ENCODE measurements at regions not wholly inside any gene's neighbourhood (a gene's known extent, or its start where the extent isn't known, plus 50 kb on each side); places are given as distances from the start of the nearest gene placed in this dataset.

DNA sequence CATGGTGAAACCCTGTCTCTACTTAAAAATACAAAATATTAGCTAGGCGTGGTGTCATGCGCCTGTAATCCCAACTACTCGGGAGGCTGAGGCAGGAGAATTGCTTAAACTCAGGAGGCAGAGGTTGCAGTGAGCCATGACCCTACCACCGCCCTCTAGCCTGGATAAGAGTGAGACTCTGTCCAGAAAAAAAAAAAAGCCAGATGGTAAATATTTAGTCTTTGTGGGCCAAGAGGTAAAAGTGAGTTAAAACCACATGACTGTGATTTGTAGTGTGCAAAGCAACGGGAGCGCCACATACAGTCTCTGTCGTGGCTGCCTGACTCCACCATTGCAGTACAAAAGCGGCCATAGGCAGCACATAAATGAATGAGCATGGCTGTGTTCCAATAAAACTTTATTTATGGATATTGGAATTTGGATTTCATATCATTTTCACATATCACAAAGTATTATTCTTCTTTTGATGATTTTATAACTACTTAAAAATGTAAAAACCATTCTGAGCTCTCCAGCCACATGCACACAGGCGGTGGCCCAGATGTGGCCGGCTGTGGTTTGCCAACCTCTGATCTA is 51.8 kb upstream of the CASZ1 start:
- DNase-seq = no peak

GRCh38 chr1:10850026-10850425 is 53.6 kb upstream of the CASZ1 start:
- DNase-seq = no peak

DNA sequence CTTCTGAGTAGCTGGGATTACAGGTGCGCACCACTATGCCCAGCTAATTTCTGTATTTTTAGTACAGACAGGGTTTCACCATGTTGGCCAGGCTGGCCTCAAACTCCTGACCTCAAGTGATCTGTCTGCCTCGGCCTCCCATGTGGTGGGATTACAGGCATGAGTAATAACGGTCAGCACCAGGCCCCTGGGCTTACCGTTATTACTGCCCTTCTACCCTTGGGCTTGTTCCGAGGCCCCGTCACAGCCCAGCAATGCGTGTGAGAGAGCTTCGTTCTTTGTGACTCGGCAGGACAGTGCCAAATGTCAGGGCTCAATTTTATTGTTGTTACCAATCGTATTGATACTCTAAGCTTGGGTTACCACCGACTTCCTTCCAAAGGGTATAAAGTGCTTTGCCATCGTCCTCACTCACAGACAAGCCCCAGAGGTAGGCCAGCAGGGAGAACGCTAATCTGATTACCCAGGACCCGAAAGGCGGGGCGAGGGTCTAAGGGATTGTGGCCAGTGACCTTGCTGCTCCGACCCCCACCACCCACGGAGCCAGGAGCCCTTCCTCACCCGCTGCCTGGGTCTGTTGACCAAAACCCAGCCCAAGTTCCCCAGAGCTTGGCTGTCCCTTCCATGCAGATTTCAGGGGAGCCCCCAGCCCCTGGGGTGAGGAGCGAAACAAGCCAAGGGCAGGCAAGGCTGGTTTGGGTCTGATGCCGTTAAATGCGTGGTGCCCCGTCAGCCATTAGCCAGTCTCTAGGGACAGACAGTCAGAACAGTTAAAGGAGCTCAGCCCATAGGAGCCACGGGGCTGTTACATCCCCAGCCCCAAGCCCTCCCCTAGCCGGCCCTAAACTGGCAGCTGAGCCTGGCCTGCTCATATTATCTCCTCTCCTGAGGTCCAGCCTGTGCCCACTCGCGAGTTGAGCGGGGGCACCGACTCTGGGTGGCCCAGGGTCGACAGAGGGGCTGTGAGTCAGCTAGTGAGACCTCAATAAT is 54.9 kb upstream of the CASZ1 start:
- DNase-seq = no peak

GRCh38 chr1:10852018-10852417 is 55.6 kb upstream of the CASZ1 start:
- no peak for DNase-seq

DNA sequence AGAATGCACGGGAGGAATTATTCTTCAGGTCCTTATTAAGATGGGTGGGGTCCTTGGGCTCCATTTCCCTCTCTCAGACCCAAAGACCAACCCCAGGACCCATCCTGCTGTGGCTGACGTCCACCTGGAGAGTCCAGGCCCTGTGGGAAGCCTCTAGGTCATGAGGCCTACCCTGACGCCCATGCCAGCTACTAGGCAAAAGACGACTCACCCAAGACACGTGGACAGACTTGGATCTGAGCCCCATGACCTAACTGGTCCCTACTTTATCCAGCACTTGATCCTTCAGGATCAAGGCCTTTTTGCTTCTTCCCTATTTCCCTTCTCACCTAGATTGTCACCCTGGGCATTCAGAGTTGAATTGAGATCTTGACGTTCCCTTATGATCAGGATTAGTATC is 56.0 kb upstream of the CASZ1 start:
- no peak for DNase-seq

GRCh38 chr1:10852998-10853520 is 56.6 kb upstream of the CASZ1 start:
- DNase-seq = no peak

DNA sequence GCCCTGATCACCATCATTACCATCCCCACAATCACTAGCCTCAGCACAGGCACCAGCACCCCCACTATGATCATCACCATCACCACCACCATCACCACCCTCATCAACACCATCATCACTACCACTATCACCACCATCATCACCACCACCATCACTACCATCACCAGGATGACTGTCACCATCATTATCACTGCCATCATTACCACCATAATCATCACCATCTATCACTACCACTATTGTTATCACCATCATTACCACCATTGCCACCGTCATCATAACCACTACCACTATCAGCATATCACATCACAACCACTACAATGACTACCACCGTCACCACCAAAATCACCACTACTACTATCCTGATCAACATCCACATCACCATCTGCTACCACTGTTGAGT is 57.3 kb upstream of the CASZ1 start:
- no peak for DNase-seq

DNA sequence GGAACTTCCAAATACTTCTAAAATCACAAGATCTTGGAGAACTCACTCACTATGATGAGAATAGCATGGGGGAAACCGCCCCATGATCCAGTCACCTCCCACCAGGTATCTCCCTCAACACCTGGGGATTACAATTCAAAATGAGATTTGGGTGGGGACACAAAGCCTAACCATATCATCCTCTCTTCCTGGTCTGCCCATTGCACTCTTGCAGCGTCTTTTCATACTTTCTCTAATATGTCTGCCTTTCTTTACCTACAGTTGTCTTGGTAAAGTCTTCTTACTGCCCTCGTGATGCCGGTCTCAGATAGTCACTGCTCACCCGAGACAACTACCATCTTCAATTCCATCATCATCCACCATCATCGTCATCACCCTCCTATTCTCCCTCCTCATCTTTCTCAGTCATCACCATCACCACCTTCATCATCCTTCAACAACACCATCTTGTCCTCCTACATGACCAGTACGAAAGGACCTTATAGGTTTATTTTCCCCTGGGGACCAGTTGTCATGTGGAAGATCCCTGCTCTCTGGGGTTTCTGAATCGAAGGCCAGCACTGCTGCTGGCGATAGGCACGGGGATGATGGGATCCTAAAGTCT is 58.5 kb upstream of the CASZ1 start:
- DNase-seq = no peak

GRCh38 chr1:10856176-10856683 is 59.8 kb upstream of the CASZ1 start:
- DNase-seq = no peak

GRCh38 chr1:10856863-10857598 is 60.6 kb upstream of the CASZ1 start:
- no peak for DNase-seq

DNA sequence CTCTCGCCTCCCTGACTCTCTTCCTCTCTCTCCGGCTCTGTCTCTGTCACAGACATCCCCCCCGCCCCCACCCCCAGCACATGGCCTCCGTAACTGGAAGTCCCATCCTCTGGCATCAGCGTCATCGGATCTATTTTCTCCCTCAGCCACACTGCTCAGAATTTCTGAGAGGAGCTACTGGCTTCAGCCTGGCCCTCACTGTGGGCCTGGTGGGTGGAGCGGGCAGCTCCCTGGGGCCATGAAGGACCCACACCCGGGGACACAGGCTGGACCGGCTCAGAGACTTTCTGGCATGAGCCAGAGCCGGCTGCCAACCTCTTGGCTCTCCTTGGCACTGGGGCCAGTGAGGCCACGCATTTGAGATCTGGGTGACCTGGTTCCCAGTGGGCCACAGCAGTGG is 61.2 kb upstream of the CASZ1 start:
- no peak for DNase-seq

GRCh38 chr1:10860218-10860617 is 63.8 kb upstream of the CASZ1 start:
- no peak for DNase-seq

GRCh38 chr1:10860682-10861081 is 64.2 kb upstream of the CASZ1 start:
- DNase-seq = no peak

DNA sequence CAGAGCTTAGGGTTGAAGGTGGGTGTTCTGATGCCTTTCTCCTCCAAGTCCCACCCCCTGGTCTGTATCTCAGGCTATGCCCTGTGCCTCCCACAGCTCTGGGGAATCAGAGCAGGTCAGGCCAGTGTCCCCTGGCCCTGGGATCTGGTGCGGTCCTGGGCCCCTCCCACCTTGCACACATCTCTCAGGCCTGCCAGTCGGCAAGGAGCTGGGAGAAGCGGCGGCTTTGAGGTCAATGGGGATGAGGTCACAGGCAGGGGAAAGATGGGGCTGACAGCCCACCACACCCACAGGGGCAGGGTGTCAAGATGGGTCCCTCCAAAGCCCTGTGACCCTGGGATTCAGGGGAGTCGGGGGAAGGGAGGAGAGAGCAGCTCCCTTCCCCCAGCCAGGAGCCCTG is 65.4 kb upstream of the CASZ1 start:
- DNase-seq = no peak

- DNase-seq = no peak
These were observed 66.4 kb upstream of the CASZ1 start for GRCh38 chr1:10862743-10863335.

- DNase-seq = no peak
These were observed 67.4 kb upstream of the CASZ1 start for GRCh38 chr1:10863886-10864285.

DNA sequence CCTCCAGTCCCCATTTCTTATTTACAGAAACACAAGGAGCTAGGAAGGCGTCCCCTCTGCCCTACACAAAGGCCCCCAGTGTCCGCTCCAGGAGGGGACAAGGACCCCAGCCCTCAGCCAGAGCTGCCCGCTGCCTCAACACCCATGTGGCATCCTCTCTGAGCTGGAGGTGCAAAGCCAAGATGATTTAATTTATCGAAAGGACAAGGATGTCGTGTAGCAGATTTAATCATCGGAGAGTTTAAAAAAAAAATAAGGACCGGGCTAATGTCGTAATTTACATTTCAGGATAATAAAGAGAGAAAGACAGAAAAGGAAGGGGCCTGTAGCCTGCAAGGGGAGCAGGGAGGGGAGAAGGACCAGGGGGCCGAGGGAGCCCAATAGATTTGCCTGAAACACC is 68.3 kb upstream of the CASZ1 start:
- DNase-seq = no peak

- DNase-seq = no peak
These were observed 69.3 kb upstream of the CASZ1 start for GRCh38 chr1:10865518-10866320.

DNA sequence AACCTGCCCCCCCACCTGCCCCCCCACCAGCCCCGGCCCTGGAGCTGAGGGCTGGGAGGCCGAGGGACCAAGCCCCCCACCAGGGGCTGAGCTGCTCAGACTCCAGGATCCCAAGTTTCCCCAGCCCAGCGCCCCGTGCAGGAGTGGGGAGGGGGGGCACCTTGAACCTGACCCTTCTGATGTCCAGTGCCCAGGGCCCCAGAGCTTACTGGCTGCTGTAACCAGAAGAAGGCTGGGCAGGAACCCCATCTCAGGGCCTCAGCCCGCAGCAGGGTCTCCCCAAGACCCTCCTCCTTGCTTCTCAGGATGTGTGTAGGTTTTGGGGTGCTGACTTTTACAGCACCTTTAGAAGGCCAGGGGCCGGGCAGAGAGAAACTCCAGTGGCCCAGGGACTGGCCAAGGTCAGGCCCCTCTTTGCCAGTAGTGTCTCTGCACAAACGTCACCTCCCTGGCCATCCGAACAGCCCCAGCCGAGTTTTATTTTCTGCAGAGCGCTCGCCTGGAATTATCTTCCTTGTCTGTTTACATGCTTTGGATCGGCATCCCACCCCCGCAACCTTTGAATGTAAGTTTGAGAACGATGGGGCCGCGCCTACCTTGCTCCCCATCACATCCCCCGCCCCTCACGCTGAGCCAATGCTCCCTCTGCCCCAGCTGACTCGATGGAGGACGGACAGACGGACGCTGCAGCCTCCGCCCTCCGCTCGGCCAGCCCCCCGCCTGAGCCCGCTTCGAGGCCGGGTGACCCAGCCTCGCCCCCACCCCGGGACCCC is 70.1 kb upstream of the CASZ1 start:
- peak; percentile 36 for DNase-seq

DNA sequence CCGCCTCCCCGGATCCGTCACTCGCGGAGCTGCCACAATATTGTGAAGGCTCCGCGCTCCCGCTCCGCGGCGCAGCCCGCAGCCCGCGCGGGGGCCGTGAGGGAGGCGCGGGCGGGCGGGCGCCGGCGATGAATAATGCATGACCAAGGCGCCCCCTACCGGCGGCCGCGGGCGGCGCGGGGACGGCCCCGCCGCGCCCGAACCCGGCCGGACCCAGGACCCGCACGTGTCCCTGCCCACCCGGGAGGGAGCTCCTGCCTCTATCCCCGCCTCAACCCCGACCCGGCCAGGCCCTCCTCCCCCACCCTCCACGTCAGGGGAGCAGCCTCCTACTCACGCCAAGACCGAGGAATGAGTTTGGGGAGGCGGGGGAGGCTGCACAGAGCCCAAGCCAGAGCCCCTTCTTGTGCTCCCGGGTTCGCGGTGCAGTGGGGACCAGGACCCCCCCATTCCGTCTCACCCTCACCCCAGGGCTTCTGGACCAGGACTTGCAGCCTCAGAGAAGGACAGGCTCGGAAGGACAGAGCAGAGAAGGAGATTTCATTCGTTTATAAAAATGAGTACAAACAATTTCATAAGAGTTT is 70.8 kb upstream of the CASZ1 start:
- DNase-seq = peak; percentile 65
